ENCODE measurements at regions not wholly inside any gene's neighbourhood (a gene's known extent, or its start where the extent isn't known, plus 50 kb on each side); places are given as distances from the start of the nearest gene placed in this dataset.

DNA sequence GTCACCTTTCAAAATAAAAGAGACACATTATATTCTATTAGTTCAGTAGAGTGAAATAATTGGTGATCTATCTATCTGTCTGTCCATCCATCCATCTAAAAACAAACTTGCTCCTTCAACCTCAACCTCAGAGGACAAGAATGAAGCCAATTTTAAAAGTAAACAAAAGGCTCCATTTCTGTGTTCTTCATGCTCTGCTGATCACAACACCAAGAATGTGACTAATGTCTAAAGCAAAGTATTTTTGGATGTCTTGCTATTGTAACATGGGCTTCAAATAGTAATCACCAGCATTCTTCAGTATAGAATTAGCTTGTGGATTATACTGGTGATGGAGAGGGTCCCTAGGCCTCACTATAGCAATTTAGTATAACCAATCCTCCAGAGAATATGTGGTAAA, 1304.4 kb downstream of the MAT2B start:
- CTCF ChIA-PET (ENCODE audit: low intra/inter-chr PET ratio, low total read pairs), result no interaction called here
- FAIRE-seq (no peak), DNase-seq (ENCODE audit: low spot score) (no peak), ATAC-seq (no peak)
- Histone ChIP-seq H2AFZ (ENCODE audit: low read length) (no peak overlapping the region), H3K4me1 (ENCODE audit: insufficient read depth, low read length) (no peaks in the 10 kb centered on the region), H3K27ac (ENCODE audit: extremely low read length, insufficient read depth, low read length) (no peak overlapping the region), H3K79me2 (ENCODE audit: insufficient read depth, low read length) (no peaks in the 10 kb centered on the region), H4K20me1 (ENCODE audit: insufficient read depth, low read length) (no peaks in the 10 kb centered on the region), H3K36me3 (replicated peaks in 1 of 2; ENCODE audit: control insufficient read depth in 1 of 2, insufficient read depth in 2 of 2, low read length in 2 of 2) (no peaks in the 10 kb centered on the region), H3K9me3 (ENCODE audit: low read length) (peaks cover 48% of the 10 kb centered on the region), H3K27me3 (ENCODE audit: control insufficient read depth in 1 of 2, insufficient read depth in 2 of 2, low read length in 2 of 2) (no peaks in the 10 kb centered on the region), H3K9ac (ENCODE audit: insufficient read depth, low read depth, low read length) (no peak overlapping the region), H3K4me3 (replicated peaks in 1 of 3; ENCODE audit: insufficient read depth in 1 of 3, low read depth in 2 of 3, low read length in 3 of 3) (no peak overlapping the region), H3K4me2 (ENCODE audit: low read depth, low read length) (no peak overlapping the region)
- in situ Hi-C loops (cut with HindIII; ENCODE audit: extremely low pct_ligation_motif_present, low pct_unique_long_range_greater_than_20kb) (no loop called here), intact Hi-C loops (cut with micrococcal nuclease; ENCODE audit: unreplicated experiment) (no loop called here)
- TF ChIP-seq, protein P1, sequence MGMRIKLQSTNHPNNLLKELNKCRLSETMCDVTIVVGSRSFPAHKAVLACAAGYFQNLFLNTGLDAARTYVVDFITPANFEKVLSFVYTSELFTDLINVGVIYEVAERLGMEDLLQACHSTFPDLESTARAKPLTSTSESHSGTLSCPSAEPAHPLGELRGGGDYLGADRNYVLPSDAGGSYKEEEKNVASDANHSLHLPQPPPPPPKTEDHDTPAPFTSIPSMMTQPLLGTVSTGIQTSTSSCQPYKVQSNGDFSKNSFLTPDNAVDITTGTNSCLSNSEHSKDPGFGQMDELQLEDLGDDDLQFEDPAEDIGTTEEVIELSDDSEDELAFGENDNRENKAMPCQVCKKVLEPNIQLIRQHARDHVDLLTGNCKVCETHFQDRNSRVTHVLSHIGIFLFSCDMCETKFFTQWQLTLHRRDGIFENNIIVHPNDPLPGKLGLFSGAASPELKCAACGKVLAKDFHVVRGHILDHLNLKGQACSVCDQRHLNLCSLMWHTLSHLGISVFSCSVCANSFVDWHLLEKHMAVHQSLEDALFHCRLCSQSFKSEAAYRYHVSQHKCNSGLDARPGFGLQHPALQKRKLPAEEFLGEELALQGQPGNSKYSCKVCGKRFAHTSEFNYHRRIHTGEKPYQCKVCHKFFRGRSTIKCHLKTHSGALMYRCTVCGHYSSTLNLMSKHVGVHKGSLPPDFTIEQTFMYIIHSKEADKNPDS (CRISPR knock-in tag; IDR thresholded peaks at IDR 0.05), result no peak
- TF ChIP-seq GATAD2A (CRISPR knock-in tag; IDR thresholded peaks at IDR 0.05), result no peak
- no peak for TF ChIP-seq ZFP36 (IDR thresholded peaks at IDR 0.05; ENCODE audit: borderline replicate concordance, low read depth, low read length, partially characterized antibody)
- TF ChIP-seq ZNF672 (CRISPR knock-in tag; IDR thresholded peaks at IDR 0.05), result no peak
- TF ChIP-seq SALL2 (CRISPR knock-in tag; IDR thresholded peaks at IDR 0.05), result no peak
- no peak for TF ChIP-seq ZSCAN25 (CRISPR knock-in tag; IDR thresholded peaks at IDR 0.05)
- TF ChIP-seq, protein P2, sequence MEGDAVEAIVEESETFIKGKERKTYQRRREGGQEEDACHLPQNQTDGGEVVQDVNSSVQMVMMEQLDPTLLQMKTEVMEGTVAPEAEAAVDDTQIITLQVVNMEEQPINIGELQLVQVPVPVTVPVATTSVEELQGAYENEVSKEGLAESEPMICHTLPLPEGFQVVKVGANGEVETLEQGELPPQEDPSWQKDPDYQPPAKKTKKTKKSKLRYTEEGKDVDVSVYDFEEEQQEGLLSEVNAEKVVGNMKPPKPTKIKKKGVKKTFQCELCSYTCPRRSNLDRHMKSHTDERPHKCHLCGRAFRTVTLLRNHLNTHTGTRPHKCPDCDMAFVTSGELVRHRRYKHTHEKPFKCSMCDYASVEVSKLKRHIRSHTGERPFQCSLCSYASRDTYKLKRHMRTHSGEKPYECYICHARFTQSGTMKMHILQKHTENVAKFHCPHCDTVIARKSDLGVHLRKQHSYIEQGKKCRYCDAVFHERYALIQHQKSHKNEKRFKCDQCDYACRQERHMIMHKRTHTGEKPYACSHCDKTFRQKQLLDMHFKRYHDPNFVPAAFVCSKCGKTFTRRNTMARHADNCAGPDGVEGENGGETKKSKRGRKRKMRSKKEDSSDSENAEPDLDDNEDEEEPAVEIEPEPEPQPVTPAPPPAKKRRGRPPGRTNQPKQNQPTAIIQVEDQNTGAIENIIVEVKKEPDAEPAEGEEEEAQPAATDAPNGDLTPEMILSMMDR (CRISPR knock-in tag; IDR thresholded peaks at IDR 0.05), result no peak
- no peak for TF ChIP-seq ZNF570 (CRISPR knock-in tag; IDR thresholded peaks at IDR 0.05; ENCODE audit: borderline replicate concordance)
- TF ChIP-seq ISL2 (CRISPR knock-in tag; IDR thresholded peaks at IDR 0.05), result no peak
- no peak for TF ChIP-seq THYN1 (CRISPR knock-in tag; IDR thresholded peaks at IDR 0.05; ENCODE audit: borderline replicate concordance, low read depth)
- no peak for TF ChIP-seq BRCA1 (CRISPR knock-in tag; IDR thresholded peaks at IDR 0.05)
- no peak for TF ChIP-seq ZNF556 (CRISPR knock-in tag; IDR thresholded peaks at IDR 0.05; ENCODE audit: borderline replicate concordance)
- TF ChIP-seq ZMAT3 (CRISPR knock-in tag; conservative IDR thresholded peaks at IDR 0.05), result no peak
- BruUV-seq (replicated peaks), result no TSS peak
- POLR2A ChIA-PET, result no interaction called here
